ENCODE measurements at regions not wholly inside any gene's neighbourhood (a gene's known extent, or its start where the extent isn't known, plus 50 kb on each side); places are given as distances from the start of the nearest gene placed in this dataset.

- no peak for TF ChIP-seq CTCF (IDR thresholded peaks at IDR 0.05; ENCODE audit: low read depth, low read length, missing control alignments)
- in situ Hi-C loops (cut with HindIII; ENCODE audit: low sequenced_read_pairs) = no loop called here
- H3K4me3 ChIP-seq (ENCODE audit: low read depth, low read length) = no peak overlapping the region
- no peak for DNase-seq (ENCODE audit: low read depth)
These were observed 347.3 kb downstream of the TRIM36 start for GRCh38 chr5:114822436-114822835.

GRCh38 chr5:114790403-114790792 lies 379.3 kb downstream of the TRIM36 start:
- no peak overlapping the region for H3K4me3 ChIP-seq (ENCODE audit: low read depth, low read length)
- in situ Hi-C loops (cut with HindIII; ENCODE audit: low sequenced_read_pairs) = no loop called here
- no peak for DNase-seq (ENCODE audit: low read depth)
- TF ChIP-seq CTCF (IDR thresholded peaks at IDR 0.05; ENCODE audit: low read depth, low read length, missing control alignments) = no peak

GRCh38 chr5:114789773-114790402 lies 379.8 kb downstream of the TRIM36 start:
- peak; percentile 37 for TF ChIP-seq CTCF (IDR thresholded peaks at IDR 0.05; ENCODE audit: low read depth, low read length, missing control alignments)
- H3K4me3 ChIP-seq (ENCODE audit: low read depth, low read length) = no peak overlapping the region
- in situ Hi-C loops (cut with HindIII; ENCODE audit: low sequenced_read_pairs) = no loop called here
- peak; percentile 6 for DNase-seq (ENCODE audit: low read depth)

- in situ Hi-C loops (cut with HindIII; ENCODE audit: low sequenced_read_pairs) = no loop called here
- DNase-seq (ENCODE audit: low read depth) = peak; percentile 24
- no peak overlapping the region for H3K4me3 ChIP-seq (ENCODE audit: low read depth, low read length)
- TF ChIP-seq CTCF (IDR thresholded peaks at IDR 0.05; ENCODE audit: low read depth, low read length, missing control alignments) = peak; percentile 20
These were observed 386.8 kb downstream of the TRIM36 start for GRCh38 chr5:114782869-114783268.

GRCh38 chr5:114782177-114782576 lies 387.5 kb downstream of the TRIM36 start:
- no peak for TF ChIP-seq CTCF (IDR thresholded peaks at IDR 0.05; ENCODE audit: low read depth, low read length, missing control alignments)
- in situ Hi-C loops (cut with HindIII; ENCODE audit: low sequenced_read_pairs) = no loop called here
- H3K4me3 ChIP-seq (ENCODE audit: low read depth, low read length) = no peak overlapping the region
- no peak for DNase-seq (ENCODE audit: low read depth)

GRCh38 chr5:114780290-114780689 lies 389.4 kb downstream of the TRIM36 start:
- no peak overlapping the region for H3K4me3 ChIP-seq (ENCODE audit: low read depth, low read length)
- DNase-seq (ENCODE audit: low read depth) = no peak
- TF ChIP-seq CTCF (IDR thresholded peaks at IDR 0.05; ENCODE audit: low read depth, low read length, missing control alignments) = no peak
- in situ Hi-C loops (cut with HindIII; ENCODE audit: low sequenced_read_pairs) = no loop called here

Data from astrocyte of the cerebellum (primary cell).